HG02588 (cell line): ENCODE measurements at regions not wholly inside any gene's neighbourhood (a gene's known extent, or its start where the extent isn't known, plus 50 kb on each side); places are given as distances from the start of the nearest gene placed in this dataset.

ENCODE experiments used
- ATAC-seq: cut with Tn5 transposase; IDR thresholded peaks from one replicate; pipeline ENCODE4 v1.9.1; 2021; ENCODE audit warnings: mild to moderate bottlenecking, moderate library complexity; ENCODE audit not compliant: unreplicated experiment

- ATAC-seq, result no peak
These were observed 313.5 kb downstream of the CAAP1 start for GRCh38 chr9:26579056-26579455.

- no peak for ATAC-seq
These were observed 317.6 kb downstream of the CAAP1 start for GRCh38 chr9:26574898-26575440.

GRCh38 chr9:26574256-26574655, 318.3 kb downstream of the CAAP1 start:
- ATAC-seq, result no peak

- ATAC-seq, result no peak
These were observed 324.6 kb downstream of the CAAP1 start for GRCh38 chr9:26567976-26568375.

- no peak for ATAC-seq
These were observed 326.5 kb downstream of the CAAP1 start for GRCh38 chr9:26566141-26566540.

- ATAC-seq, result no peak
These were observed 327.5 kb downstream of the CAAP1 start for GRCh38 chr9:26565118-26565517.

GRCh38 chr9:26562338-26562737, 330.3 kb downstream of the CAAP1 start:
- no peak for ATAC-seq

GRCh38 chr9:26561928-26562327, 330.7 kb downstream of the CAAP1 start:
- ATAC-seq, result no peak

- no peak for ATAC-seq
These were observed 333.1 kb downstream of the CAAP1 start for GRCh38 chr9:26559506-26559905.

GRCh38 chr9:26551971-26552370, 340.6 kb downstream of the CAAP1 start:
- no peak for ATAC-seq

GRCh38 chr9:26551451-26551850, 341.2 kb downstream of the CAAP1 start:
- no peak for ATAC-seq

- ATAC-seq, result no peak
These were observed 343.8 kb downstream of the CAAP1 start for GRCh38 chr9:26548781-26549290.

- ATAC-seq, result no peak
These were observed 352.6 kb downstream of the CAAP1 start for GRCh38 chr9:26539867-26540493.

- ATAC-seq, result no peak
These were observed 355.4 kb downstream of the CAAP1 start for GRCh38 chr9:26537211-26537610.

- no peak for ATAC-seq
These were observed 357.5 kb downstream of the CAAP1 start for GRCh38 chr9:26535151-26535550.

GRCh38 chr9:26530841-26531240, 361.8 kb downstream of the CAAP1 start:
- ATAC-seq, result no peak

GRCh38 chr9:26527931-26528330, 364.7 kb downstream of the CAAP1 start:
- no peak for ATAC-seq

GRCh38 chr9:26524267-26524666, 368.3 kb downstream of the CAAP1 start:
- ATAC-seq, result no peak

- ATAC-seq, result no peak
These were observed 369.0 kb downstream of the CAAP1 start for GRCh38 chr9:26523577-26523976.

- ATAC-seq, result no peak
These were observed 372.5 kb downstream of the CAAP1 start for GRCh38 chr9:26520141-26520540.

GRCh38 chr9:26516773-26517343, 375.7 kb downstream of the CAAP1 start:
- ATAC-seq, result no peak

- no peak for ATAC-seq
These were observed 378.9 kb downstream of the CAAP1 start for GRCh38 chr9:26513730-26514129.
